DND-41 (cell line): ENCODE measurements at regions not wholly inside any gene's neighbourhood (a gene's known extent, or its start where the extent isn't known, plus 50 kb on each side); places are given as distances from the start of the nearest gene placed in this dataset.

ENCODE experiments used
- ATAC-seq: fragments of 200-7000 bp; cut with Tn5 transposase; 3 replicates; pipeline ENCODE4 v1.9.1; 2021; ENCODE audit warnings: low read depth; ENCODE audit not compliant: insufficient read depth
- DNase-seq: peaks from one replicate; pipeline ENCODE4 v3.0.0-alpha.2; 2020
- H2AFZ ChIP-seq: 2 replicates; pipeline ENCODE4 v1.6.0; 2012; ENCODE audit warnings: low read depth, low read length
- H3K27ac ChIP-seq: 2 replicates; pipeline ENCODE4 v1.5.1; 2012; ENCODE audit warnings: low read length, inconsistent platforms
- H3K27me3 ChIP-seq: fragments of 200-600 bp; sonication (generic); 2 replicates; pipeline ENCODE4 v1.6.0; 2012; ENCODE audit warnings: low read length, mild to moderate bottlenecking, inconsistent platforms; ENCODE audit not compliant: insufficient read depth, poor library complexity
- H3K36me3 ChIP-seq: 2 replicates; pipeline ENCODE4 v1.5.1; 2012; ENCODE audit warnings: low read length, inconsistent platforms; ENCODE audit not compliant: insufficient read depth
- H3K4me1 ChIP-seq: 2 replicates; pipeline ENCODE4 v1.5.1; 2012; ENCODE audit warnings: mild to moderate bottlenecking, low read length; ENCODE audit not compliant: insufficient read depth
- H3K4me2 ChIP-seq: 2 replicates; pipeline ENCODE4 v1.6.0; 2012; ENCODE audit warnings: mild to moderate bottlenecking, moderate library complexity, low read length, inconsistent platforms; ENCODE audit not compliant: insufficient read depth
- H3K4me3 ChIP-seq, 2 experiments: fragments of 200-600 bp in 1 of 2; shearing (Covaris generic) in 1 of 2; 2 replicates each; pipeline ENCODE4 v1.5.1; 2012 to 2016; ENCODE audit warnings: inconsistent platforms in 2 of 2, low read length in 2 of 2, mild to moderate bottlenecking in 2 of 2, low read depth in 1 of 2, moderate library complexity in 1 of 2
- H3K79me2 ChIP-seq: 2 replicates; pipeline ENCODE4 v1.6.0; 2012; ENCODE audit warnings: low read length, inconsistent platforms; ENCODE audit not compliant: insufficient read depth
- H3K9ac ChIP-seq: 2 replicates; pipeline ENCODE4 v1.6.0; 2012; ENCODE audit warnings: low read depth, mild to moderate bottlenecking, inconsistent platforms, low read length, moderate library complexity
- H3K9me3 ChIP-seq: 2 replicates; pipeline ENCODE4 v1.5.1; 2012; ENCODE audit warnings: low read length, moderate library complexity, mild to moderate bottlenecking, inconsistent platforms; ENCODE audit not compliant: insufficient read depth, severe bottlenecking
- H4K20me1 ChIP-seq: 2 replicates; pipeline ENCODE4 v1.6.0; 2012; ENCODE audit warnings: low read length; ENCODE audit not compliant: insufficient read depth
- EZH2 ChIP-seq: IDR thresholded peaks from 3 replicates; pipeline ENCODE4 v1.6.1; 2012; ENCODE audit warnings: borderline replicate concordance, low read depth, mild to moderate bottlenecking, moderate library complexity, low read length, inconsistent platforms; ENCODE audit not compliant: severe bottlenecking
- TF ChIP-seq, protein P1 (sequence below): IDR thresholded peaks from 2 replicates; pipeline ENCODE4 v1.5.1; 2012; ENCODE audit warnings: borderline replicate concordance, low read length, moderate library complexity, mild to moderate bottlenecking; ENCODE audit not compliant: poor library complexity, severe bottlenecking; ENCODE audit errors: extremely low read depth

DNA sequence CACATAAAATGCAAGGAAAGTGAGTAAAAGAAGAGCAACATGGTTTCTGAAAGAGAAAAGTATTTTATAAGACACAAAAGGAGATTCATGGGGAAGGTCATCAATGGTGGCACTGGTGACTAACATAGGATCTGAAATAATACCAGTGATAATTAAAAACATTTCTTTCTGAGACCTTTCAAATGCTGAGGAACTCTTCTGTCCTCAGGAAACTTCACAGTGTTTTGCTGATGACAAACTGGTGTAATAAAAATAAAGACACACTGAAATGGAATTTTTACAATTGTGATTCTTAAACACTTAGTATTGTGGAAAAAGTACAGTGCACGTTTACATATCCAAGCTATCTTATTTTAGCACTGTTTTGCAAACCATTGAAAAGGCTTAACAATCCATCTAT lies 80.4 kb upstream of the ZBTB20 start:
- Histone ChIP-seq H3K9ac (no peak overlapping the region), H3K36me3 (no peaks in the 10 kb centered on the region), H3K27ac (no peak overlapping the region), H3K9me3 (no peaks in the 10 kb centered on the region), H2AFZ (no peak overlapping the region), H3K79me2 (no peaks in the 10 kb centered on the region), H3K4me1 (no peaks in the 10 kb centered on the region), H4K20me1 (no peaks in the 10 kb centered on the region), H3K4me3 (no peak overlapping the region), H3K4me2 (no peak overlapping the region), H3K27me3 (no peaks in the 10 kb centered on the region)
- ATAC-seq (no peak), DNase-seq (no peak)
- TF ChIP-seq, protein P1, sequence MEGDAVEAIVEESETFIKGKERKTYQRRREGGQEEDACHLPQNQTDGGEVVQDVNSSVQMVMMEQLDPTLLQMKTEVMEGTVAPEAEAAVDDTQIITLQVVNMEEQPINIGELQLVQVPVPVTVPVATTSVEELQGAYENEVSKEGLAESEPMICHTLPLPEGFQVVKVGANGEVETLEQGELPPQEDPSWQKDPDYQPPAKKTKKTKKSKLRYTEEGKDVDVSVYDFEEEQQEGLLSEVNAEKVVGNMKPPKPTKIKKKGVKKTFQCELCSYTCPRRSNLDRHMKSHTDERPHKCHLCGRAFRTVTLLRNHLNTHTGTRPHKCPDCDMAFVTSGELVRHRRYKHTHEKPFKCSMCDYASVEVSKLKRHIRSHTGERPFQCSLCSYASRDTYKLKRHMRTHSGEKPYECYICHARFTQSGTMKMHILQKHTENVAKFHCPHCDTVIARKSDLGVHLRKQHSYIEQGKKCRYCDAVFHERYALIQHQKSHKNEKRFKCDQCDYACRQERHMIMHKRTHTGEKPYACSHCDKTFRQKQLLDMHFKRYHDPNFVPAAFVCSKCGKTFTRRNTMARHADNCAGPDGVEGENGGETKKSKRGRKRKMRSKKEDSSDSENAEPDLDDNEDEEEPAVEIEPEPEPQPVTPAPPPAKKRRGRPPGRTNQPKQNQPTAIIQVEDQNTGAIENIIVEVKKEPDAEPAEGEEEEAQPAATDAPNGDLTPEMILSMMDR, result no peak
- no peak for TF ChIP-seq EZH2

DNA sequence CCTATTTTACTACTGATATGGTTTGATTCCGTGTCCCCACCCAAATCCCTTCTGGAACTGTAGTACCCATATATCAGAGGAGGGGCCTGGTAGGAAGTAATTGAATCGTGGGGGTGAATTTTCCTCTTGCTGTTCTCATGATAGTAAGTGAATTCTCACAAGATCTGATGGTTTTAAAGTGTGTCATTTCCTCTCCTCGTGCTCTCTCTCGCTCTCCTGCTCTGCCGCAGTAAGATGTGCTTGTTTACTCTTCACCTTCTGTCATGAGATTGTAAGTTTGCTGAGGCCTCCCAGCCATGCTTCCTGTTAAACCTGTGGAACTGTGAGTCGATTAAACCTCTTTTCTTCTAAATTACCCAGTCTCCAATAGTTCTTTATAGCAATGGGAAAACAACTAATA lies 81.2 kb upstream of the ZBTB20 start:
- Histone ChIP-seq H3K79me2 (no peaks in the 10 kb centered on the region), H3K36me3 (no peaks in the 10 kb centered on the region), H3K9me3 (no peaks in the 10 kb centered on the region), H3K4me2 (no peak overlapping the region), H3K9ac (no peak overlapping the region), H2AFZ (no peak overlapping the region), H4K20me1 (no peaks in the 10 kb centered on the region), H3K4me3 (no peak overlapping the region), H3K27ac (no peak overlapping the region), H3K4me1 (no peaks in the 10 kb centered on the region), H3K27me3 (no peaks in the 10 kb centered on the region)
- DNase-seq (no peak), ATAC-seq (no peak)
- TF ChIP-seq, protein P1, result no peak
- no peak for TF ChIP-seq EZH2

DNA sequence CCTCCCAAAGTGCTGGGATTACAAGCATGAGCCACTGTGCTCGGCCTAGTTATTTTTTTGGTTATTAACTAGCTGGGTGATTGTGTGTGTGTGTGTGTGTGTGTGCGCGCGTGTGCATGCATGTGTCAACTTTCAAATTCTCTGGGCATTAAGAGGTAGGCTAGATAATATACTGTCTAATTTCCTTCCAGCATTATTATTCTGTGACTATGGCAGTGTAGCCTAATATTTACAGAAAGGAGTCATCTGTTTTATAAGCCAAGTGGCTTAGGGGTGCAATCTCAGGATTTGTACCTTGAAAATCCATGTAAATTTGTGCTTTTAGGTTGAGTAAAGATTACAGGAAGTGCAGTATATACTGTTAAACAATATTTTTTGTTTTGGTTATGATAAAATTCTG lies 85.1 kb upstream of the ZBTB20 start:
- TF ChIP-seq, protein P1, result no peak
- TF ChIP-seq EZH2, result no peak
- Histone ChIP-seq H3K4me2 (no peak overlapping the region), H3K9me3 (no peaks in the 10 kb centered on the region), H3K27me3 (peaks cover 5% of the 10 kb centered on the region), H3K4me3 (no peak overlapping the region), H3K9ac (no peak overlapping the region), H3K4me1 (no peaks in the 10 kb centered on the region), H3K79me2 (no peaks in the 10 kb centered on the region), H3K27ac (no peak overlapping the region), H3K36me3 (no peaks in the 10 kb centered on the region), H2AFZ (no peak overlapping the region), H4K20me1 (no peaks in the 10 kb centered on the region)
- DNase-seq (no peak), ATAC-seq (no peak)

DNA sequence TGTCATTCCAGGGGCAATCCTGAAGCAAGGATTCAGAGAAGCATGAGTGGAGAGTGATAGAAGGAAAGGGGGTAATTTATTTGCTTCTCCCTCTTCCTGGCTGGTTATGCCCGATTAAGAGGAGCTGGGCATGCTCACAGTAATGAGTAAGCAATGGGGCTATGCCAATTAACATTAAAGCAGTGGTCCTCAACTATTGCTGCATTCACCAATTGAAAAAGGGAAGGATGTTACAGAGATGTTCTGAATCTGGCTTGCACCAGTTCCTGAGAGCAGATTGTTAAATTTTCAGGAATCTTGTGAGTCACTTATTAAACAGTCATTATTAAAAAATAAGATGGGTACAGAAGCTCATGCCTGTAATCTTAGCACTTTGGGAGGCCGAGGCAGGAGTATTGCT lies 85.9 kb upstream of the ZBTB20 start:
- Histone ChIP-seq H3K27ac (no peak overlapping the region), H4K20me1 (no peaks in the 10 kb centered on the region), H3K9ac (no peak overlapping the region), H3K27me3 (peaks cover 5% of the 10 kb centered on the region), H3K4me3 (no peak overlapping the region), H2AFZ (no peak overlapping the region), H3K36me3 (no peaks in the 10 kb centered on the region), H3K9me3 (no peaks in the 10 kb centered on the region), H3K4me1 (no peaks in the 10 kb centered on the region), H3K79me2 (no peaks in the 10 kb centered on the region), H3K4me2 (no peak overlapping the region)
- TF ChIP-seq, protein P1, result no peak
- no peak for TF ChIP-seq EZH2
- ATAC-seq (no peak), DNase-seq (no peak)
